ENCODE measurements at regions not wholly inside any gene's neighbourhood (a gene's known extent, or its start where the extent isn't known, plus 50 kb on each side); places are given as distances from the start of the nearest gene placed in this dataset.
A peak's percentile ranks its signal among the peaks of the same experiment; 100 is the strongest.

- peaks cover 49% of the 10 kb centered on the region for H3K4me1 ChIP-seq (ENCODE audit: low read length)
- no peaks in the 10 kb centered on the region for H3K36me3 ChIP-seq (replicated peaks; ENCODE audit: low read depth, low read length)
- H2AFZ ChIP-seq (ENCODE audit: low read depth, low read length) = no peak overlapping the region
- H3K9ac ChIP-seq (ENCODE audit: low read length) = peak overlapping the region; percentile 67; the same call in 1 of the 2 replicates
- no peaks in the 10 kb centered on the region for H4K20me1 ChIP-seq (ENCODE audit: insufficient read depth, low read length)
- H3K27me3 ChIP-seq (ENCODE audit: low read depth, low read length) = no peaks in the 10 kb centered on the region
- H3K4me3 ChIP-seq (ENCODE audit: low read length) = peak overlapping the region; percentile 64
- no peaks in the 10 kb centered on the region for H3K9me3 ChIP-seq (ENCODE audit: insufficient read depth, low read length)
- TF ChIP-seq EZH2phosphoT487 (IDR thresholded peaks at IDR 0.05; ENCODE audit: low read depth) (no peak), CTCF (IDR thresholded peaks at IDR 0.05; ENCODE audit: low read depth, low read length) (no peak)
- H3K4me2 ChIP-seq (ENCODE audit: low read length) = peak overlapping the region; percentile 88
- peak overlapping the region; percentile 98 for H3K27ac ChIP-seq (ENCODE audit: low read length)
- H3K79me2 ChIP-seq (ENCODE audit: low read length) = no peaks in the 10 kb centered on the region
Observed at GRCh38 chr7:20030915-20031362, 186.2 kb downstream of the MACC1 start.

DNA sequence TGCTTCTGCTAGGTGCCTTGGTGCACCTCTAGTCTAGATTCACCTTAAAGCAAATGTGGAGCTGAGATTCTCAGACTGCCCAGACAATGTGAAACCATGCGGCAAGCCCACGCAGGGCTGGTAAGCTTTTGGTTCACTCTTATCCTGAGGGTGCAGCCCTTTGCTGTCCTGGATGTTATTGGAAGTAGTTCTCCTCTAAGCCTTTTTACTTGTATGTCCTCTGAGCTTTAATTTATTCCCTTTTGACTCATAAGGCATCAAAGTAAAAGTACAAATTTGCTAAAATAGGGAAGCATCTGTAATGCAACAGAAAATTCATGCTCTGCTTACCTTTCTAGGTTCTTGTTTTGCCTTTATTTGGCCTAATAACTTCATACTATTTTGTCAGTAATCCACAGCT is 186.8 kb downstream of the MACC1 start:
- H3K36me3 ChIP-seq (replicated peaks; ENCODE audit: low read depth, low read length) = no peaks in the 10 kb centered on the region
- peaks cover 49% of the 10 kb centered on the region for H3K4me1 ChIP-seq (ENCODE audit: low read length)
- H3K9me3 ChIP-seq (ENCODE audit: insufficient read depth, low read length) = no peaks in the 10 kb centered on the region
- H3K4me2 ChIP-seq (ENCODE audit: low read length) = peak overlapping the region; percentile 88
- H3K79me2 ChIP-seq (ENCODE audit: low read length) = no peaks in the 10 kb centered on the region
- peak overlapping the region; percentile 67; the same call in 1 of the 2 replicates for H3K9ac ChIP-seq (ENCODE audit: low read length)
- peak overlapping the region; percentile 98 for H3K27ac ChIP-seq (ENCODE audit: low read length)
- H3K27me3 ChIP-seq (ENCODE audit: low read depth, low read length) = no peaks in the 10 kb centered on the region
- H3K4me3 ChIP-seq (ENCODE audit: low read length) = peak overlapping the region; percentile 64
- H4K20me1 ChIP-seq (ENCODE audit: insufficient read depth, low read length) = no peaks in the 10 kb centered on the region
- H2AFZ ChIP-seq (ENCODE audit: low read depth, low read length) = no peak overlapping the region
- TF ChIP-seq CTCF (IDR thresholded peaks at IDR 0.05; ENCODE audit: low read depth, low read length) (no peak), EZH2phosphoT487 (IDR thresholded peaks at IDR 0.05; ENCODE audit: low read depth) (no peak)

GRCh38 chr7:20026762-20027161 is 190.4 kb downstream of the MACC1 start:
- peaks cover 42% of the 10 kb centered on the region for H3K4me1 ChIP-seq (ENCODE audit: low read length)

DNA sequence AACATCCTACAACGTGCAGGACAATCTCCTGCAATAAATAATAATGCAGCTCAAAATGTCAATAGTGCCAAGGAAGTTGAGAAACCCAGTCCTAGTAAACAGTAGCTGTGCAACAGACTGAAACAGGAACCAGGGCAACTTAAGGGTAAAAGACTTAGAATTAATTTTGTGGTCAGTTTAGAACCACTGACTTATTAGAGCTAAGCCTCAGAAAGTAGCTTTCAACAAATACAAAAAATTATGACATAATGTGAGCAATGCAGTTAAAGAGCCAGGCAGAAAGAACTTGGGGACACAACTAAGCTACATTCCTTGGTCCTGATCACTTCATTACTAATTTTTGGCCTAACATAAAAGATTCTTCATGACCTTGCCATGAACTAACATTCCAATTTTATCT is 195.4 kb downstream of the MACC1 start:
- H3K9ac ChIP-seq (ENCODE audit: low read length) = no peak overlapping the region
- H3K4me2 ChIP-seq (ENCODE audit: low read length) = peak overlapping the region; percentile 40
- no peaks in the 10 kb centered on the region for H4K20me1 ChIP-seq (ENCODE audit: insufficient read depth, low read length)
- no peaks in the 10 kb centered on the region for H3K9me3 ChIP-seq (ENCODE audit: insufficient read depth, low read length)
- peaks cover 53% of the 10 kb centered on the region for H3K4me1 ChIP-seq (ENCODE audit: low read length)
- H2AFZ ChIP-seq (ENCODE audit: low read depth, low read length) = no peak overlapping the region
- H3K4me3 ChIP-seq (ENCODE audit: low read length) = no peak overlapping the region
- peaks cover 7% of the 10 kb centered on the region for H3K36me3 ChIP-seq (replicated peaks; ENCODE audit: low read depth, low read length)
- H3K27ac ChIP-seq (ENCODE audit: low read length) = no peak overlapping the region
- no peaks in the 10 kb centered on the region for H3K79me2 ChIP-seq (ENCODE audit: low read length)
- no peaks in the 10 kb centered on the region for H3K27me3 ChIP-seq (ENCODE audit: low read depth, low read length)
- TF ChIP-seq CTCF (IDR thresholded peaks at IDR 0.05; ENCODE audit: low read depth, low read length) (no peak), EZH2phosphoT487 (IDR thresholded peaks at IDR 0.05; ENCODE audit: low read depth) (no peak)

More at GRCh38 chr7:20026762-20027161, 190.4 kb downstream of the MACC1 start:
- TF ChIP-seq CTCF (IDR thresholded peaks at IDR 0.05; ENCODE audit: low read depth, low read length) = no peak
- TF ChIP-seq EZH2phosphoT487 (IDR thresholded peaks at IDR 0.05; ENCODE audit: low read depth) = no peak
- H3K9ac ChIP-seq (ENCODE audit: low read length) = no peak overlapping the region
- no peak overlapping the region for H3K4me2 ChIP-seq (ENCODE audit: low read length)
- H2AFZ ChIP-seq (ENCODE audit: low read depth, low read length) = no peak overlapping the region
- H4K20me1 ChIP-seq (ENCODE audit: insufficient read depth, low read length) = no peaks in the 10 kb centered on the region
- no peaks in the 10 kb centered on the region for H3K9me3 ChIP-seq (ENCODE audit: insufficient read depth, low read length)
- H3K79me2 ChIP-seq (ENCODE audit: low read length) = no peaks in the 10 kb centered on the region
- no peak overlapping the region for H3K27ac ChIP-seq (ENCODE audit: low read length)
- H3K36me3 ChIP-seq (replicated peaks; ENCODE audit: low read depth, low read length) = no peaks in the 10 kb centered on the region
- no peaks in the 10 kb centered on the region for H3K27me3 ChIP-seq (ENCODE audit: low read depth, low read length)
- no peak overlapping the region for H3K4me3 ChIP-seq (ENCODE audit: low read length)

All from OCI-LY3 (cell line).